ENCODE measurements at regions not wholly inside any gene's neighbourhood (a gene's known extent, or its start where the extent isn't known, plus 50 kb on each side); places are given as distances from the start of the nearest gene placed in this dataset.

DNA sequence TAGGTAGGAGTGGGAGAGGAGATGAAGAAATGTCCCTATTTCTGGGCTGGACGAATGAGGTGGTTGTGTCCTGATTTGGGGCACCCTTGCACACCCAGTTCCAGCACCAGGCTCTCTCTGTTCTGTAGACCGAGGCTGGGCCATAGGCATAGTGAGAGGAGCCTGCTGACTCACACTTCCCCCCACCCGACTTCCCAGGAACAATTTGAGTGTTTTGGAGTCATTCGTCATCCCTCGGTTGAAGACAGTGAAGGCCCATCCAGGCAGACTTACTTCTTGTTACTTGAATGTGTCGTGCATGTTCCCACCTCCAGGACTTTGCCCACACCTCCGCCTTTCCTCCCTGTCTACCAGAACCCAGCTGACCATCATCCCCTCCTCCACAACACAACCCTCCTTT is 179.1 kb downstream of the HAUS1 start:
- Mint-ChIP-seq H3K36me3 (ENCODE audit: low read depth) (no peaks in the 10 kb centered on the region), H3K9me3 (no peaks in the 10 kb centered on the region), H3K4me1 (peaks cover 5% of the 10 kb centered on the region), H3K27me3 (no peaks in the 10 kb centered on the region), H3K4me3 (no peak overlapping the region), H3K27ac (no peak overlapping the region)
- ATAC-seq (replicated peaks), result peak; percentile 31

DNA sequence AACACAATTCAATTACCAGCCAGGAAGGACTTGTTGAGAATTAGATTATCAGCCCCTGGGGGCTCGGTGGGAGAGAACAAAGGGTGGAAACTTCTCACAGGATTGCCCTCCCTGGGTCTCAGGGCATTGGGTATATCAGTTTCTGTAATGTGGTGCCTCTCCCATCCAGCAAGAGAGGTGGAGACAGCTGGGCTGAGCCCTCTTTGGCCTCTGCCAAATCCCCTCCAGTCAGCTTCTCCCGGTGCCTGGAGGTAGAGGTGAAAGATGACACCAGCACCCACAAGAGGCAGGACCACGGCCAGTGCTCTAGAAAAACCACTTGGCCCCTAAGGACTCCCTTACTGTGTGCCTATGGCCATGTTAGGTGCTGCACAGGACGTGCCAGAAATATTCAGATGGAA is 179.7 kb downstream of the HAUS1 start:
- Mint-ChIP-seq H3K36me3 (ENCODE audit: low read depth) (no peaks in the 10 kb centered on the region), H3K27me3 (no peaks in the 10 kb centered on the region), H3K27ac (no peak overlapping the region), H3K9me3 (no peaks in the 10 kb centered on the region), H3K4me3 (no peak overlapping the region), H3K4me1 (peaks cover 5% of the 10 kb centered on the region)
- ATAC-seq (replicated peaks), result no peak

DNA sequence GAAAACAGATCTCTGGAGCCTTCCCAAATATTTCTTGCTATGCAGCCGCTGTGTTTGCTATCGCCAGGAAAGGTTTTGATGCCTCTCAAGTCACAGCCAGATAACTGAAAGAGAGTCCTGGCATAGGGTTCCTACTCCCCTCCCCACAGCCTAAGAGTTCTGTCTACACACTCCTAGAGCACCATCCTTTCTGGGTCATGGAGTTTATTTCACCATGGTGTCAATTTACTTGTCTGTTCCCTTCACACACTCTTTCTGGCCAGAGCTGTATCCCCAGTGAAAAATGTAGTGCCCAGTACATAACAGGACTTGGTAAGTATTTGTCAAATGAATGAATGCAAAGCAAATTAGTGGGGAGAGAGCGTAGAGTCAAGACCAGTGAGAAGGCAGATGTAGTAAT is 185.3 kb downstream of the HAUS1 start:
- no peaks in the 10 kb centered on the region for H3K36me3 Mint-ChIP-seq (ENCODE audit: low read depth)

DNA sequence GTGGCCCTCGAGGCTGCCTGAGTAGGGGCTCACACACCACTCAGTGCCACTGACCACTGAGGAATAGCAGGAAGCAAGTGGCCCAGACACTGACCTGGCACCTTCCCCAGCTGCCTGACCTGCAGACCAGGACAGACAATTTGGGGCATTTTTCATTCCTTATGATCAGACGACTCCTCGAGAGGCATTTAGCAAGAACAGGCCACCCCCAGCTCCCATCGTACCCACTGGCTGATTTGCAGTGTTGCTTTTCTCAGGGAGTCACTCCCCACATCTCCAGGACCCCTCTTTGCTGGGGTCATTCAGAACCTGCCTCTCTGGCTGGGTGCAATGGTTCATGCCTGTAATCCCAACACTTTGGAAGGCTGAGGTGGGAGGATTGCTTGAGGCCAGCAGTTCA is 185.7 kb downstream of the HAUS1 start:
- H3K36me3 Mint-ChIP-seq (ENCODE audit: low read depth), result no peaks in the 10 kb centered on the region
- H3K4me3 Mint-ChIP-seq, result no peak overlapping the region
- H3K4me1 Mint-ChIP-seq, result no peaks in the 10 kb centered on the region
- ATAC-seq (replicated peaks), result no peak
- no peaks in the 10 kb centered on the region for H3K9me3 Mint-ChIP-seq
- H3K27me3 Mint-ChIP-seq, result no peaks in the 10 kb centered on the region
- H3K27ac Mint-ChIP-seq, result no peak overlapping the region

More for the DNA sequence above, 185.3 kb downstream of the HAUS1 start:
- no peak for ATAC-seq (replicated peaks)
- H3K4me1 Mint-ChIP-seq, result no peaks in the 10 kb centered on the region
- no peaks in the 10 kb centered on the region for H3K9me3 Mint-ChIP-seq
- H3K27me3 Mint-ChIP-seq, result no peaks in the 10 kb centered on the region
- H3K27ac Mint-ChIP-seq, result peak overlapping the region; percentile 31
- H3K4me3 Mint-ChIP-seq, result no peak overlapping the region

DNA sequence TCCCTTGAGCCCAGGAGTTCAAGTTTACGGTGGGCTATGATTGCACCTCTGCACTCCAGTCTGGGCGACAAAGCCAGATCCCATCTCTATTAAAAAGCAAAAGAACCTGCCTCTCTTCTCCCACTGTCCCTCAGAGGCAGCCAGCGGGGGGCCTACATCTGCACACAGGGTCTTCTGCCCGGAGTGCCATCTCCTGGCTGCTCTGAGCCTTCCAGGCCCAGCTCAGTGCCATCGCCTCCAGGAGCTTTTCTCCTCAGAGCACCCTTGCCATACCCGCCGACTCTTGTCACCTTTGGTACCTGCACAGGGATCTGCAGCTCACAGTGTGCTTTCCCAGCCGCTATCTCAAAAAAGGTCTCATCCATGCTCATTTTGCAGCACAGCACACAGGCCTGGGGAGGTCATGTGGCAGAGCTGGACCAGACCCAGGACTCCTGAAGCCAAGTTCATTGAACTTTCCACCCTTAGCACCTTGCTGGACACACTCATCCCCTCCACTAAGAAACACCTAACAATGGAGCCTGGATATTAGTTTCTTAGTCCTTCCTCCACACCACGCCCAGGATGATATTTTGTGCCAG is 186.3 kb downstream of the HAUS1 start:
- no peak overlapping the region for H3K4me3 Mint-ChIP-seq
- no peak for ATAC-seq (replicated peaks)
- no peak overlapping the region for H3K27ac Mint-ChIP-seq
- no peaks in the 10 kb centered on the region for H3K9me3 Mint-ChIP-seq
- no peaks in the 10 kb centered on the region for H3K36me3 Mint-ChIP-seq (ENCODE audit: low read depth)
- no peaks in the 10 kb centered on the region for H3K4me1 Mint-ChIP-seq
- H3K27me3 Mint-ChIP-seq, result no peaks in the 10 kb centered on the region

DNA sequence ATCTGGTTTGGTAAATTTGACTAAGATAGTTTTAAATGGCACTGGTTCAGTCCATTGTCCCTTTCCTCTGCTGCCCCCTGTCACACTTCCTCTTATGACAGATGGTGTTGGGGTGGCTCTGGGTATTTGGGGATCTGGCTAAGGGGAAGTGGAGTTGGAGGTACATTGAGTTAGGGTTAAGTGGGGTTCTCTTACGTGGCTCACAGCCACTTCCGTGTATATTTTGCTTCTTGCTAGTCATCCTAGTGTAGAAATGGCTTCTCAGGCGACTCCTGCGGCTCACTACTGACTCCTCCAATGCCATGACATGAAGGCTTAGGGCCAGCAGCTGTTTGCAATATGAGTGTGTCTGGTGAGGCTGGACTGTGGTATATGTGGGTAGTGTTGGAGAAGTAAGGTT is 187.0 kb downstream of the HAUS1 start:
- H3K9me3 Mint-ChIP-seq, result no peaks in the 10 kb centered on the region
- ATAC-seq (replicated peaks), result peak; percentile 14

DNA sequence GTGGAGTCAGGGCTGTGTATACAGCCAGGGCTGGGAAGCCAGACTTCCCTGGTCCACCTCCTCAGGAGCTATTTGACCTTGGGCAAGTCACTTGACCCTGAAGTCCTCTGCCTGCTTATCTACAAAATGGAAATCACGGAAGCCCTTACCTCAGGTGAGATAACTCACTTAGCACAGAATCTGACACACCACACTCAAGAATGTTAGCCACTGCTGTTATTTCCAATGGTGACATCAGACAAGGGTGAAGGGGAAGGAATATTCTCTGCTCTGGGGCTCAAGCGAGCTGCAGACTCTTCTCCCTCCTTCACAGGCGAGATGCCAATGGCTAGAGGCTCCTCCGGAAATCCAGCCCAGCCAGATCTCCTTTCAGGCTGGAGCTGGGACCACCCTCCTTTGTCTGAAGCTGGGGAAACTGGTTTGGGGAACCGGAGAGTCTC is 189.6 kb downstream of the HAUS1 start:
- ATAC-seq (replicated peaks), result no peak
- H3K36me3 Mint-ChIP-seq (ENCODE audit: low read depth), result no peaks in the 10 kb centered on the region

More for the DNA sequence above, 187.0 kb downstream of the HAUS1 start:
- Mint-ChIP-seq H3K36me3 (ENCODE audit: low read depth) (no peaks in the 10 kb centered on the region), H3K27ac (no peak overlapping the region), H3K4me1 (no peaks in the 10 kb centered on the region), H3K4me3 (no peak overlapping the region), H3K27me3 (no peaks in the 10 kb centered on the region)

DNA sequence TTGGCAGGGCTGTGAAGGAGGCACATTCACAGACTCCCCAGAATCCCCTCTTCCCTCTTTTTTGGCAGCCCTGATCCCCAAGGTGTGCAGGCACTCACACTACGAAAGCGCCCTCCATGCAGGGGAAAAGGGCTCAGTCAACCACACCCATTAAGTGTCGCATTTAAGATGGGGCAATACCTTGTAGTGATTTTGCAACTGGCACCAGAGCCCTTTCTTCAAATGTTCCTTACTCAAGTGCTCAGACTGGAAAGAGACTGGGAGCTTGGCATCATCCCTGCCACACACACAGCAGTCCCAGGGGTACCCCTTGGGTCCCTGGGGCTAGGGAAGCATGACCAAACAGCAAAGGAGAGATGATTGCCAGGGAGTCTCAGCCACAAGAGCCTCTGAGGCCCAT is 190.1 kb downstream of the HAUS1 start:
- no peak for ATAC-seq (replicated peaks)
- Mint-ChIP-seq H3K4me1 (no peaks in the 10 kb centered on the region), H3K4me3 (no peak overlapping the region), H3K9me3 (no peaks in the 10 kb centered on the region), H3K27me3 (no peaks in the 10 kb centered on the region), H3K27ac (no peak overlapping the region), H3K36me3 (ENCODE audit: low read depth) (no peaks in the 10 kb centered on the region)

More for the DNA sequence above, 189.6 kb downstream of the HAUS1 start:
- no peak overlapping the region for H3K4me3 Mint-ChIP-seq
- H3K27me3 Mint-ChIP-seq, result no peaks in the 10 kb centered on the region
- no peaks in the 10 kb centered on the region for H3K4me1 Mint-ChIP-seq
- no peaks in the 10 kb centered on the region for H3K9me3 Mint-ChIP-seq
- no peak overlapping the region for H3K27ac Mint-ChIP-seq

DNA sequence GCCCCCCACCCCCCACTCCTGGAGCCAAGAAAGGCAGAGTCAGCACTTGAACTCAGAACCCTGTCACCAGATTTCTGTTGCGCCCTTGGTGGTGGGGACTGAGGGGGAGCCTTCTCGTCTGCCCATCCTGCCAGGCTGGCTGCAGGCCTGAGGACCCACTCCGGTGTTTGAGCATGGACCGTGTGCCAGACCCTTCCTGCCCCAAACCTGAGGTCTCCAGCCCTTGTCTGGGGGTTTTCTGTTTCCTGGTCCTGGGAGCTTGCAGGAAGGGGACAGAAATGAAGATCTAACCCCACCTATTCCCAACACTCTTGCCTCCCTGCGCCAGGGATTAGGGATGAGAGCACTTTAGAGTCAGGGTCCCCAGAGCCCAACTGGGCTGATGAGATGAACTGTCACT is 190.6 kb downstream of the HAUS1 start:
- no peaks in the 10 kb centered on the region for H3K36me3 Mint-ChIP-seq (ENCODE audit: low read depth)
- no peaks in the 10 kb centered on the region for H3K9me3 Mint-ChIP-seq
- ATAC-seq (replicated peaks), result no peak
- H3K4me1 Mint-ChIP-seq, result no peaks in the 10 kb centered on the region
- H3K27ac Mint-ChIP-seq, result no peak overlapping the region
- H3K27me3 Mint-ChIP-seq, result no peaks in the 10 kb centered on the region
- no peak overlapping the region for H3K4me3 Mint-ChIP-seq

DNA sequence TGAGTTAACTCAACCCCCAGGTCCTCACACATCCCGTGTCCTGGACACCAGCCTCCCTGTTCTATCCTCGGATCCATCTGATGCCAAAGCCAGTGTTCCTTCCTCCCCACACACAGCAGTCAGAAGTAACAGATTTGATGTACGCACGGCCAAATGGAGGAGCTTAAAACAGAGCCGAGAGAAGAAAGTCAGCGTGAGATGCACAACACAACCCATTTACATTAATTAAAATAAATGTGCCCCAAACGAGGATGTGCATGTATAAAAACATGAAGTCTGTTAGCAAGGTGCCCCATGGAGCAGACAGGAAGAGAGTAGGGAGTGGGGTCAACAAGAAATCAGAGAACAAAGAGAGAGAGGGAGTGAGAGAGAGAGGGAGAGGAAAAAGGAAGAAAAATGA is 191.2 kb downstream of the HAUS1 start:
- no peaks in the 10 kb centered on the region for H3K36me3 Mint-ChIP-seq (ENCODE audit: low read depth)
- H3K4me3 Mint-ChIP-seq, result no peak overlapping the region
- ATAC-seq (replicated peaks), result no peak
- H3K27ac Mint-ChIP-seq, result peak overlapping the region; percentile 3
- no peaks in the 10 kb centered on the region for H3K27me3 Mint-ChIP-seq
- no peaks in the 10 kb centered on the region for H3K4me1 Mint-ChIP-seq
- no peaks in the 10 kb centered on the region for H3K9me3 Mint-ChIP-seq

DNA sequence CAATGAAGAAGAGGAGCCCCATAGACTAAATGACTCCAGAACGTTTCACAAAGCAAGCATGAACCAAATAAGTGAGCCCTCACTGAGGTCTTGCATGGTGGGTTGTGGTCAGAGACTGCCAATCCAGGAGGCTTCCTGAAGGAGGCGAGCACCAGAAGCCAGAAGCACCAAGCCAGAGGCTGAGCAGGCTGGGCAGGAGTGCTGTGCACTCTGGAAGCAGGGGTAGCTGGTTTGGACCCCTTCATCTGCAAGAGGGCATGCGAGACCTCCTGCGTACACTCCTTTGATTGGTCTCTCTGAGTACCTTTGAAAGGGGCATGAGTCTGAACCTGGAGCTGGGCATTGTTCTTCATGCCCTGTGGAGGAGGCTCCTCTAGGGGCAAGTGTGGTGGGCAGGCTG is 192.5 kb downstream of the HAUS1 start:
- H3K27ac Mint-ChIP-seq, result no peak overlapping the region
- no peak overlapping the region for H3K4me3 Mint-ChIP-seq
- H3K9me3 Mint-ChIP-seq, result no peaks in the 10 kb centered on the region
- no peaks in the 10 kb centered on the region for H3K27me3 Mint-ChIP-seq
- ATAC-seq (replicated peaks), result no peak
- no peaks in the 10 kb centered on the region for H3K4me1 Mint-ChIP-seq
- no peaks in the 10 kb centered on the region for H3K36me3 Mint-ChIP-seq (ENCODE audit: low read depth)

DNA sequence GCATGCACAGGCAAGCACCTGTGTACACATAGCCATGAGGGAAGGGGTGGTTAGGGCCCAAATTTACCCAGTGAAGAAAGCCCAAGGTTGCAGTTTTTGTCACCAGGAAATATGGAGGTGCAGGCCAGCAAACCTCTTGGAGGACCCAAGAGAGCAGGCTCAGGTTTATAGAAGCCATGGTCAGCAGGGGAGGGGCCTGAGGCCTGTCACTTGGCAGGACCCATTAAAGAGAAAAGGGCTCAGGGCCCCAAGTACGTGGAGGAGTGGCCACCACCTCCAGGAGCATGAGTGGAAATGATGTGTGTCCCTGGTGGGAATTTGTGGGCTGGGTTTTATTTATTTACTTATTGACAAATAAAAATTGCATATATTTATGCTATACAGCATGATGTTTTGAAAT is 192.9 kb downstream of the HAUS1 start:
- ATAC-seq (replicated peaks), result no peak
- no peak overlapping the region for H3K4me3 Mint-ChIP-seq
- no peak overlapping the region for H3K27ac Mint-ChIP-seq
- no peaks in the 10 kb centered on the region for H3K9me3 Mint-ChIP-seq
- H3K27me3 Mint-ChIP-seq, result no peaks in the 10 kb centered on the region
- no peaks in the 10 kb centered on the region for H3K36me3 Mint-ChIP-seq (ENCODE audit: low read depth)
- H3K4me1 Mint-ChIP-seq, result no peaks in the 10 kb centered on the region

DNA sequence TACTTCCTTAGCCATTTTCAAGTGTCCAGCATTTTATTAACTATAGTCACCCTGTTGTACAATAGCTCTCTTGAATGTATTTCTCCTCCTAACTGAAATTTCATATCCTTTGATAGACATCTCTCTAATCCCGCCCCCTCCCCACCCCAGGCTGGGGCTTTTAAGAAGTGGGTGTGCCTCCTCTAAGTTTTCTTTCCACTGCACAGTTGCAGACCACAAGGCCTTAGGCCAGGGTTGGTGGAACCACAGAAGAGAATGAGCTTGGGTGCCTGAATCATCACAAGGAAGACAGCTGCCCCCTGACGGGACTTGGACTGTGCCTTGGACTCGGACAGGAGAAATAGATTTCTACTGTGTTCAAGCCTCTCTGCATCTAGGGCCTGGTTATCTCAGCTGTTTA is 193.4 kb downstream of the HAUS1 start:
- Mint-ChIP-seq H3K36me3 (ENCODE audit: low read depth) (no peaks in the 10 kb centered on the region), H3K27ac (no peak overlapping the region), H3K27me3 (no peaks in the 10 kb centered on the region), H3K4me3 (no peak overlapping the region), H3K4me1 (no peaks in the 10 kb centered on the region), H3K9me3 (no peaks in the 10 kb centered on the region)
- peak; percentile 48 for ATAC-seq (replicated peaks)

DNA sequence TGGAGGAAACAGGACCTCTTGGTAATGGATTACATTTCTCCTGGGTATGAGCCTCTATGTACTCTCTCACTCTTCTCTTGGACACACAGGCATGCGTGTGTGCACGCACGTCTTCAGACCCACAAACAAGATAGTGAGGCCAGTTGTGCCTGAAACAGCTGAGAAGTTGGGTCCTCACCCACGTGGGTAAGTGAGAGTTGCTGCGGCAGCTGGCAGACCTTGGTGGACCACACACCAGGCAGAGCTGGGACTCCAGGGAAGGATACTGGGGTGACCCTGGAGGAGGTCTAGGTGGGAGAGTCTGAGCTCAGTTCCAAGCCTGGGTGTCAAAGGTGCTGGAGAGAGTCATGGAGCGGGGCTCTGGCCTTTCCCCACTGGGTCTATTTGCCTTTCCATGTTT is 194.3 kb downstream of the HAUS1 start:
- Mint-ChIP-seq H3K27ac (no peak overlapping the region), H3K36me3 (ENCODE audit: low read depth) (no peaks in the 10 kb centered on the region), H3K4me1 (no peaks in the 10 kb centered on the region), H3K27me3 (no peaks in the 10 kb centered on the region), H3K9me3 (no peaks in the 10 kb centered on the region), H3K4me3 (no peak overlapping the region)
- ATAC-seq (replicated peaks), result no peak

DNA sequence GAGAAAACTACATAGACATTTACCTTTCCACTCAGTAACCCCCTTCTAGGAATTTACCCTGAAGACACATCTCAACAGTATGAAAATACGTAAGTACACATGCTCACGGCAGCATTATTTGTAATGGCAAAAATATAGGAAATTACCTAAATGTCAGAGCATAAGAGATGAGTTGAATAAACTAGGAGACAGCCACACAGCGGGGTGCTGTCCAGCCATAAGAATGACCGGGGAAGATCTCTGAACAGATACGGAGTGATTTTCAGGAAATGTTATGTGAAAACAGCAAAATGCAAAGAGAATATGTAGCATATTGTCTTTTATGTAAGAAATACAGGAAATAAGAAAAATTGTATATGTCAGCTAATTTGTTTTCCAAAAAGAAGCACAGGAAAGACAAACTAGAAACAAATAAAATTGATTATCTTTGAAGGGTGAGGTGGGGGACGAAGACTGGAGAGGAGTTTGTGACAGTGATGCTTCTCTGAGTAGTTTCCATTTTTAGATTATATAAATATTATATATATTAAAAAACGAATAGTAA is 195.4 kb downstream of the HAUS1 start:
- Mint-ChIP-seq H3K27ac (no peak overlapping the region), H3K4me3 (no peak overlapping the region), H3K9me3 (no peaks in the 10 kb centered on the region), H3K27me3 (no peaks in the 10 kb centered on the region), H3K4me1 (no peaks in the 10 kb centered on the region), H3K36me3 (ENCODE audit: low read depth) (no peaks in the 10 kb centered on the region)
- no peak for ATAC-seq (replicated peaks)

DNA sequence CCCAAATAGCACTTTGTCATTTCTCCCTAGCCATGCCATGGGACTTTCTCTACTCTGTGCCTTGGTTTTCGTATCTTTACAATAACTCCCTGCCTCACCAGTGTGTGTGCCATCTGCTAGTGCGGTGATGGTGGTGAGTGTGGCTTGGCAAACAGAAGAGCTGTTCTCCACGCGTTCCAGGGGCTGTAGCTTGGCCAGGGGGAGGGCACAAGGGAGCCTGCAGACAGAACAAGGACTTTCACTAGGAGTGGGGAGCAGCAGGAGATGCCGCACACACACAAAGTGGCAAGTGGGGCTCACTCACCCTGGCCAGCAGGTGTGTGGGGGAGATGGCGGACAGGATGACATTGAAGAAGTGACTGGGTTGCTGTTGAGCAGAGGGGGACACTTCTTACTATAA is 196.9 kb downstream of the HAUS1 start:
- no peak for ATAC-seq (replicated peaks)
- Mint-ChIP-seq H3K27ac (no peak overlapping the region), H3K36me3 (ENCODE audit: low read depth) (no peaks in the 10 kb centered on the region), H3K27me3 (no peaks in the 10 kb centered on the region), H3K9me3 (no peaks in the 10 kb centered on the region), H3K4me3 (no peak overlapping the region), H3K4me1 (no peaks in the 10 kb centered on the region)

Data from activated T-helper 17 cell treated with anti-CD3 and anti-CD28 coated beads, Interleukin-2, amount 50 U/mL, for 72 hours (primary cell).